ENCODE measurements at regions not wholly inside any gene's neighbourhood (a gene's known extent, or its start where the extent isn't known, plus 50 kb on each side); places are given as distances from the start of the nearest gene placed in this dataset.
A peak's percentile ranks its signal among the peaks of the same experiment; 100 is the strongest.

GRCh38 chr6:11633741-11634509, 96.4 kb downstream of the TMEM170B start:
- DNase-seq (ENCODE audit: low spot score) = no peak

GRCh38 chr6:11634948-11635347, 97.4 kb downstream of the TMEM170B start:
- DNase-seq (ENCODE audit: low spot score) = no peak

- DNase-seq (ENCODE audit: low spot score) = no peak
Observed at GRCh38 chr6:11636121-11636520, 98.6 kb downstream of the TMEM170B start.

GRCh38 chr6:11637266-11637665, 99.7 kb downstream of the TMEM170B start:
- DNase-seq (ENCODE audit: low spot score) = peak; percentile 24

GRCh38 chr6:11639376-11640235, 102.1 kb downstream of the TMEM170B start:
- no peak for DNase-seq (ENCODE audit: low spot score)

- DNase-seq (ENCODE audit: low spot score) = no peak
Observed at GRCh38 chr6:11640486-11640885, 102.9 kb downstream of the TMEM170B start.

GRCh38 chr6:11644071-11644470, 106.5 kb downstream of the TMEM170B start:
- no peak for DNase-seq (ENCODE audit: low spot score)

GRCh38 chr6:11644601-11645000, 107.1 kb downstream of the TMEM170B start:
- DNase-seq (ENCODE audit: low spot score) = no peak

GRCh38 chr6:11645016-11645415, 107.5 kb downstream of the TMEM170B start:
- DNase-seq (ENCODE audit: low spot score) = peak; percentile 40

- DNase-seq (ENCODE audit: low spot score) = no peak
Observed at GRCh38 chr6:11648436-11648775, 110.9 kb downstream of the TMEM170B start.

GRCh38 chr6:11648889-11649288, 111.3 kb downstream of the TMEM170B start:
- no peak for DNase-seq (ENCODE audit: low spot score)

GRCh38 chr6:11650025-11650696, 112.6 kb downstream of the TMEM170B start:
- peak; percentile 60 for DNase-seq (ENCODE audit: low spot score)

- no peak for DNase-seq (ENCODE audit: low spot score)
Observed at GRCh38 chr6:11650711-11651110, 113.2 kb downstream of the TMEM170B start.

- peak; percentile 73 for DNase-seq (ENCODE audit: low spot score)
Observed at GRCh38 chr6:11653028-11653583, 115.6 kb downstream of the TMEM170B start.

GRCh38 chr6:11654876-11655275, 117.3 kb downstream of the TMEM170B start:
- DNase-seq (ENCODE audit: low spot score) = peak; percentile 21

GRCh38 chr6:11656491-11656890, 118.9 kb downstream of the TMEM170B start:
- no peak for DNase-seq (ENCODE audit: low spot score)

GRCh38 chr6:11659757-11660156, 118.8 kb downstream of the ADTRP start:
- DNase-seq (ENCODE audit: low spot score) = no peak

GRCh38 chr6:11662323-11662722, 116.3 kb downstream of the ADTRP start:
- DNase-seq (ENCODE audit: low spot score) = no peak

- DNase-seq (ENCODE audit: low spot score) = no peak
Observed at GRCh38 chr6:11663519-11663918, 115.1 kb downstream of the ADTRP start.
